HCT116 (cell line): ENCODE measurements at regions not wholly inside any gene's neighbourhood (a gene's known extent, or its start where the extent isn't known, plus 50 kb on each side); places are given as distances from the start of the nearest gene placed in this dataset.

ENCODE experiments used
- ATAC-seq: fragments of 200-7000 bp; cut with Tn5 transposase; 2 replicates; pipeline ENCODE4 v1.9.1; 2020; ENCODE audit warnings: mild to moderate bottlenecking, moderate library complexity
- BruUV-seq: library from RNA; stranded (reverse); fragments of 400-500 nt; replicated peaks from 2 replicates; lab custom pipeline; 2021; lab: Mats Ljungman, UMichigan
- CTCF ChIA-PET: fragments of 300-600 bp; sonication (Branson Sonifier 250); formaldehyde crosslinking; loops from one replicate; lab custom pipeline; 2021; ENCODE audit warnings: antibody characterized with exemption; lab: Charles Lee
- POLR2A ChIA-PET: fragments of 300-600, 350-600 bp; sonication (Branson Sonifier 250); formaldehyde crosslinking; loops from one replicate; lab custom pipeline; 2021; ENCODE audit warnings: antibody characterized with exemption; lab: Charles Lee
- RAD21 ChIA-PET, 2 experiments: fragments of 300-600 bp; sonication (Branson Sonifier 250); formaldehyde crosslinking; loops; one replicate each; lab custom pipeline; 2023; ENCODE audit warnings: low total read pairs in 2 of 2; ENCODE audit not compliant: uncharacterized antibody in 2 of 2, unreplicated experiment in 2 of 2, low non-redundant PET in 1 of 2; lab: Charles Lee
- DNase-seq: peaks from one replicate; pipeline ENCODE4 v3.0.0-alpha.2; 2010; ENCODE audit warnings: low read depth, low spot score
- H2AFZ ChIP-seq: fragments of 200-600 bp; shearing (Covaris generic), sonication (generic); 2 replicates; pipeline ENCODE4 v1.6.1; 2017; ENCODE audit warnings: low read depth, mixed run types, mixed read lengths, antibody characterized with exemption, low read length; ENCODE audit not compliant: poor library complexity, severe bottlenecking
- H3K27ac ChIP-seq: 2 replicates; pipeline ENCODE4 v1.5.1; 2012; ENCODE audit warnings: low read depth, low read length
- H3K27me3 ChIP-seq: fragments of 200-600 bp; sonication (generic); 2 replicates; pipeline ENCODE4 v1.6.1; 2016; ENCODE audit warnings: mixed run types, low read length, mixed read lengths; ENCODE audit not compliant: insufficient read depth
- H3K36me3 ChIP-seq, 2 experiments: fragments of 200-500 bp in 1 of 2; fragments of 200-600 bp in 1 of 2; sonication (Bioruptor generic) in 1 of 2; sonication (generic) in 1 of 2; 2 replicates each; pipeline versions ENCODE4 v1.5.1 to v1.6.1; 2014 to 2016; ENCODE audit warnings: low read length in 2 of 2, inconsistent platforms in 1 of 2, mixed read lengths in 1 of 2, mixed run types in 1 of 2; ENCODE audit not compliant: insufficient read depth in 2 of 2, control insufficient read depth in 1 of 2
- H3K4me1 ChIP-seq, 2 experiments: fragments of 200-600 bp in 1 of 2; sonication (generic) in 1 of 2; 2 replicates each; pipeline versions ENCODE4 v1.5.1 to v1.6.1; 2012 to 2017; ENCODE audit warnings: low read length in 2 of 2, inconsistent platforms in 1 of 2, mild to moderate bottlenecking in 1 of 2, mixed read lengths in 1 of 2, mixed run types in 1 of 2, moderate library complexity in 1 of 2; ENCODE audit not compliant: insufficient read depth in 2 of 2, control insufficient read depth in 1 of 2
- H3K4me2 ChIP-seq: fragments of 200-600 bp; sonication (generic); 2 replicates; pipeline ENCODE4 v1.6.1; 2017; ENCODE audit warnings: mixed run types, low read length, mixed read lengths
- H3K4me3 ChIP-seq, 2 experiments: fragments of 200-600 bp in 1 of 2; sonication (generic) in 1 of 2; replicated peaks in 1 of 2; 2 replicates each; pipeline ENCODE4 v1.5.1; 2011 to 2016; ENCODE audit warnings: low read length in 2 of 2, control low read depth in 1 of 2, low read depth in 1 of 2, mild to moderate bottlenecking in 1 of 2, mixed read lengths in 1 of 2, mixed run types in 1 of 2
- H3K79me2 ChIP-seq: fragments of 200-600 bp; sonication (generic); 2 replicates; pipeline ENCODE4 v1.6.1; 2017; ENCODE audit warnings: mild to moderate bottlenecking, mixed run types, low read length, moderate library complexity, mixed read lengths; ENCODE audit not compliant: insufficient read depth
- H3K9ac ChIP-seq: fragments of 200-600 bp; sonication (generic); 2 replicates; pipeline ENCODE4 v1.6.1; 2016; ENCODE audit warnings: low read length, mixed read lengths
- H3K9me2 ChIP-seq: fragments of 200-600 bp; sonication (generic), shearing (Covaris generic); 2 replicates; pipeline ENCODE4 v1.6.1; 2017; ENCODE audit warnings: mixed run types, mild to moderate bottlenecking, moderate library complexity; ENCODE audit not compliant: insufficient read depth
- H3K9me3 ChIP-seq, 2 experiments: fragments of 200-500 bp in 1 of 2; fragments of 200-600 bp in 1 of 2; sonication (Bioruptor generic) in 1 of 2; sonication (generic) in 1 of 2; 2 replicates each; pipeline ENCODE4 v1.6.1; 2014 to 2017; ENCODE audit warnings: low read length in 2 of 2, mixed read lengths in 2 of 2, inconsistent platforms in 1 of 2, low read depth in 1 of 2, mild to moderate bottlenecking in 1 of 2, mixed run types in 1 of 2, moderate library complexity in 1 of 2; ENCODE audit not compliant: control insufficient read depth in 1 of 2, insufficient read depth in 1 of 2
- H4K20me1 ChIP-seq: fragments of 200-600 bp; sonication (generic), shearing (Covaris generic); 2 replicates; pipeline ENCODE4 v1.6.1; 2017; ENCODE audit warnings: mixed run types, mild to moderate bottlenecking, moderate library complexity; ENCODE audit not compliant: insufficient read depth
- CEBPB ChIP-seq: IDR thresholded peaks from 2 replicates; pipeline ENCODE4 v1.6.1; 2012; ENCODE audit warnings: low read depth
- EGR1 ChIP-seq: IDR thresholded peaks from 2 replicates; pipeline ENCODE4 v1.6.1; 2012; ENCODE audit warnings: low read depth
- POLR2A ChIP-seq: IDR thresholded peaks from 2 replicates; pipeline ENCODE4 v1.7.0; 2011; ENCODE audit warnings: borderline replicate concordance; ENCODE audit not compliant: insufficient read depth, insufficient read length; ENCODE audit errors: extremely low read depth
- POLR2AphosphoS5 ChIP-seq: IDR thresholded peaks from 2 replicates; pipeline ENCODE4 v1.6.1; 2011; ENCODE audit warnings: mild to moderate bottlenecking, low read depth, low read length, moderate library complexity
- REST ChIP-seq: IDR thresholded peaks from 2 replicates; pipeline ENCODE4 v1.6.1; 2012; ENCODE audit warnings: low read depth
- SIN3A ChIP-seq: IDR thresholded peaks from 2 replicates; pipeline ENCODE4 v1.6.1; 2012; ENCODE audit warnings: low read depth
- SP1 ChIP-seq: IDR thresholded peaks from 2 replicates; pipeline ENCODE4 v1.6.1; 2012; ENCODE audit warnings: low read depth
- SRF ChIP-seq: IDR thresholded peaks from 2 replicates; pipeline ENCODE4 v1.6.1; 2012; ENCODE audit warnings: low read depth
- YY1 ChIP-seq: IDR thresholded peaks from 2 replicates; pipeline ENCODE4 v1.6.1; 2011; ENCODE audit warnings: low read length, low read depth, moderate library complexity, mild to moderate bottlenecking; ENCODE audit not compliant: insufficient replicate concordance; ENCODE audit errors: extremely low read depth
- ZFX ChIP-seq: fragments of 450-650 bp; IDR thresholded peaks from 2 replicates; pipeline ENCODE4 v1.6.1; 2017
- ZNF274 ChIP-seq: fragments of 200-500 bp; sonication (Bioruptor generic); IDR thresholded peaks from 2 replicates; pipeline ENCODE4 v1.6.1; 2014; ENCODE audit warnings: mild to moderate bottlenecking, low read depth, low read length, inconsistent platforms
- intact Hi-C: fragments of 100-400 bp; cut with micrococcal nuclease; formaldehyde crosslinking; loops from 2 replicates; pipeline ENCODE4 v1.10.0; 2022
- TF ChIP-seq, protein P1 (sequence below): IDR thresholded peaks from 2 replicates; pipeline ENCODE4 v1.6.1; 2012

DNA sequence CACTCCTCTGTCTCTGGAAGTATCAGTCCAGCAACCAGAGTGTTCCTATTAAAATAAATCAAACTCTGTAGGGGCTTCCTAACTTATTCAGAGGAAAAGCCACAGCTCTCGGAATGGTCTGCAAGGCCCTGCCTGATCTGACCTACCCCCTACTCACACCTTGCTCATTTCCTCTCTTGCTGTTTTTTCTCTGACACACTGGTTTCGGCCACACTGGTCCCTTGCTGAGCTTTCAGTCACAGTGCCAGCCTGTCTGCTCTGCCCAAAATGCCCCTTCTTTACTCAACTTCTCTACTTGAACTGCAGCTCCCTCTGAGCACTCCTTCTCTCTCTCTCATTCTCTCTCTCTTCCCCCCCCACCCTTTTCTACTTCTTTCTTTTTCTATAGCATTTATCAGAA lies 430.2 kb downstream of the UTRN start (continued):
- no peak for TF ChIP-seq ZNF274
- TF ChIP-seq, all 23 proteins: peak for 0

- intact Hi-C loops = no loop called here
These were observed 433.3 kb downstream of the UTRN start for GRCh38 chr6:144718431-144718830.

More at GRCh38 chr6:144718431-144718830, 433.3 kb downstream of the UTRN start:
- no peaks in the 10 kb centered on the region for H3K9me3 ChIP-seq
- CTCF ChIA-PET = no interaction called here
- H3K4me1 ChIP-seq = peaks cover 0 to 10% of the 10 kb centered on the region in 2 experiments; a peak in 2 of 4 replicates
- RAD21 ChIA-PET = no interaction called here
- no peaks in the 10 kb centered on the region for H4K20me1 ChIP-seq
- POLR2A ChIA-PET = no interaction called here
- no peaks in the 10 kb centered on the region for H3K79me2 ChIP-seq
- DNase-seq (no peak), ATAC-seq (no peak)
- H3K27me3 ChIP-seq = no peaks in the 10 kb centered on the region
- TF ChIP-seq SP1 (no peak), SIN3A (no peak), YY1 (no peak), SRF (no peak), EGR1 (no peak), POLR2A (no peak), CEBPB (no peak), REST (no peak), POLR2AphosphoS5 (no peak), ZFX (no peak)
- TF ChIP-seq, protein P1, sequence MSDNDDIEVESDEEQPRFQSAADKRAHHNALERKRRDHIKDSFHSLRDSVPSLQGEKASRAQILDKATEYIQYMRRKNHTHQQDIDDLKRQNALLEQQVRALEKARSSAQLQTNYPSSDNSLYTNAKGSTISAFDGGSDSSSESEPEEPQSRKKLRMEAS = no peak
- H3K36me3 ChIP-seq = no peaks in the 10 kb centered on the region
- BruUV-seq = no TSS peak
- no peak overlapping the region for H3K4me3 ChIP-seq
- H3K4me2 ChIP-seq = no peak overlapping the region; the same call in 1 of the 2 replicates
- no peak overlapping the region for H3K27ac ChIP-seq
- no peaks in the 10 kb centered on the region for H3K9me2 ChIP-seq
- H3K9ac ChIP-seq = no peak overlapping the region
- no peak overlapping the region for H2AFZ ChIP-seq
